Adipocyte (in vitro differentiated cells): ENCODE measurements at regions not wholly inside any gene's neighbourhood (a gene's known extent, or its start where the extent isn't known, plus 50 kb on each side); places are given as distances from the start of the nearest gene placed in this dataset.
"Not testable (repeated sequence)": the region's sequence is repeated elsewhere in the genome, so short reads cannot be mapped to it uniquely, and the experiment has no call there.

Experiments
- DNase-seq: peaks from one replicate; pipeline ENCODE4 v3.0.0-alpha.2; 2015; ENCODE audit warnings: low read depth
- H3K27me3 ChIP-seq: replicated peaks from 2 replicates; pipeline ENCODE4 v1.7.0; 2013; ENCODE audit warnings: mild to moderate bottlenecking, low read length, moderate library complexity; ENCODE audit not compliant: control insufficient read depth, insufficient read depth
- H3K36me3 ChIP-seq: 2 replicates; pipeline ENCODE4 v1.7.0; 2013; ENCODE audit warnings: low read length, mild to moderate bottlenecking, moderate library complexity; ENCODE audit not compliant: control insufficient read depth, insufficient read depth, severe bottlenecking
- H3K4me1 ChIP-seq: 2 replicates; pipeline ENCODE4 v1.7.0; 2013; ENCODE audit warnings: mild to moderate bottlenecking, low read length, moderate library complexity; ENCODE audit not compliant: control insufficient read depth, insufficient read depth
- H3K4me3 ChIP-seq: 2 replicates; pipeline ENCODE4 v1.7.0; 2013; ENCODE audit warnings: mild to moderate bottlenecking, low read length, moderate library complexity
- H3K9ac ChIP-seq: 2 replicates; pipeline ENCODE4 v1.7.0; 2013; ENCODE audit warnings: mild to moderate bottlenecking, low read length, moderate library complexity
- H3K9me3 ChIP-seq: 2 replicates; pipeline ENCODE4 v1.7.0; 2013; ENCODE audit warnings: mild to moderate bottlenecking, low read length, moderate library complexity; ENCODE audit not compliant: control insufficient read depth

- not testable (repeated sequence) for H3K4me1 ChIP-seq, DNase-seq, H3K27me3 ChIP-seq, H3K4me3 ChIP-seq, H3K9me3 ChIP-seq, H3K36me3 ChIP-seq, H3K9ac ChIP-seq
These were observed 97.0 kb upstream of the PLGLB2 start for GRCh38 chr2:87650837-87651236.

GRCh38 chr2:87651589-87651988 is 96.3 kb upstream of the PLGLB2 start:
- H3K4me1 ChIP-seq, H3K9ac ChIP-seq, DNase-seq, H3K4me3 ChIP-seq, H3K9me3 ChIP-seq, H3K36me3 ChIP-seq, H3K27me3 ChIP-seq: not testable (repeated sequence)

GRCh38 chr2:87653373-87653772 is 94.5 kb upstream of the PLGLB2 start:
- not testable (repeated sequence) for H3K4me1 ChIP-seq, H3K36me3 ChIP-seq, H3K9me3 ChIP-seq, H3K27me3 ChIP-seq, DNase-seq, H3K4me3 ChIP-seq, H3K9ac ChIP-seq

- H3K9ac ChIP-seq, H3K36me3 ChIP-seq, H3K9me3 ChIP-seq: not testable (repeated sequence)
These were observed 93.6 kb upstream of the PLGLB2 start for GRCh38 chr2:87654136-87654814.

GRCh38 chr2:87657915-87658314 is 90.0 kb upstream of the PLGLB2 start:
- not testable (repeated sequence) for H3K9me3 ChIP-seq, H3K4me3 ChIP-seq, H3K9ac ChIP-seq, H3K27me3 ChIP-seq, H3K4me1 ChIP-seq, DNase-seq, H3K36me3 ChIP-seq

More at GRCh38 chr2:87654136-87654814, 93.6 kb upstream of the PLGLB2 start:
- H3K4me1 ChIP-seq, DNase-seq, H3K4me3 ChIP-seq, H3K27me3 ChIP-seq: not testable (repeated sequence)

- not testable (repeated sequence) for H3K9ac ChIP-seq, H3K9me3 ChIP-seq, H3K4me1 ChIP-seq, H3K4me3 ChIP-seq, H3K27me3 ChIP-seq, H3K36me3 ChIP-seq, DNase-seq
These were observed 89.5 kb upstream of the PLGLB2 start for GRCh38 chr2:87658357-87658756.

- H3K4me3 ChIP-seq, H3K36me3 ChIP-seq, H3K4me1 ChIP-seq, H3K9ac ChIP-seq, DNase-seq, H3K27me3 ChIP-seq, H3K9me3 ChIP-seq: not testable (repeated sequence)
These were observed 88.9 kb upstream of the PLGLB2 start for GRCh38 chr2:87658976-87659375.

GRCh38 chr2:87660164-87660563 is 87.7 kb upstream of the PLGLB2 start:
- not testable (repeated sequence) for H3K4me1 ChIP-seq, H3K4me3 ChIP-seq, H3K9me3 ChIP-seq, H3K9ac ChIP-seq, H3K36me3 ChIP-seq, DNase-seq, H3K27me3 ChIP-seq

GRCh38 chr2:87662316-87663290 is 85.3 kb upstream of the PLGLB2 start:
- not testable (repeated sequence) for H3K27me3 ChIP-seq, H3K36me3 ChIP-seq, H3K9me3 ChIP-seq, H3K9ac ChIP-seq, H3K4me1 ChIP-seq, H3K4me3 ChIP-seq, DNase-seq

- not testable (repeated sequence) for H3K4me1 ChIP-seq, H3K36me3 ChIP-seq, H3K9ac ChIP-seq, H3K4me3 ChIP-seq, DNase-seq, H3K27me3 ChIP-seq, H3K9me3 ChIP-seq
These were observed 84.5 kb upstream of the PLGLB2 start for GRCh38 chr2:87663347-87663746.

GRCh38 chr2:87667027-87667426 is 80.9 kb upstream of the PLGLB2 start:
- not testable (repeated sequence) for H3K9me3 ChIP-seq, H3K4me1 ChIP-seq, H3K4me3 ChIP-seq, H3K9ac ChIP-seq, H3K27me3 ChIP-seq, DNase-seq, H3K36me3 ChIP-seq
